ENCODE measurements at regions not wholly inside any gene's neighbourhood (a gene's known extent, or its start where the extent isn't known, plus 50 kb on each side); places are given as distances from the start of the nearest gene placed in this dataset.

- no peak for TF ChIP-seq ATF3 (IDR thresholded peaks at IDR 0.05)
- no peak for TF ChIP-seq TCF7L2 (IDR thresholded peaks at IDR 0.05; ENCODE audit: borderline replicate concordance, extremely low read depth, insufficient read depth, insufficient read length)
- no peak for TF ChIP-seq JUND (IDR thresholded peaks at IDR 0.05)
- no peak for TF ChIP-seq MAX (IDR thresholded peaks at IDR 0.05)
Measured at GRCh38 chr4:41859087-41859486, 76.1 kb upstream of the TMEM33 start (continued).

GRCh38 chr4:41857226-41857641 is 78.0 kb upstream of the TMEM33 start:
- POLR2A ChIA-PET: no interaction called here

More at GRCh38 chr4:41857226-41857641, 78.0 kb upstream of the TMEM33 start:
- DNase-seq (ENCODE audit: low read depth, low spot score): no peak
- no peak for ATAC-seq
- no peak overlapping the region for H2AFZ ChIP-seq (ENCODE audit: low read depth, low read length, poor library complexity, severe bottlenecking)
- no TSS peak for BruUV-seq (replicated peaks)
- no peaks in the 10 kb centered on the region for H3K9me2 ChIP-seq (ENCODE audit: insufficient read depth)
- no peak overlapping the region for H3K27ac ChIP-seq (ENCODE audit: low read depth, low read length)
- H3K4me2 ChIP-seq (ENCODE audit: low read length): no peak overlapping the region
- intact Hi-C loops (cut with micrococcal nuclease): no loop called here
- no peak for TF ChIP-seq JUND (IDR thresholded peaks at IDR 0.05)
- no peak for TF ChIP-seq SIN3A (IDR thresholded peaks at IDR 0.05; ENCODE audit: low read depth)
- TF ChIP-seq EGR1 (IDR thresholded peaks at IDR 0.05; ENCODE audit: low read depth): no peak
- no peak for TF ChIP-seq CEBPB (IDR thresholded peaks at IDR 0.05; ENCODE audit: low read depth)
- TF ChIP-seq ELF1 (IDR thresholded peaks at IDR 0.05; ENCODE audit: borderline replicate concordance, low read depth): no peak
- no peak for TF ChIP-seq MAX (IDR thresholded peaks at IDR 0.05)
- no peak for TF ChIP-seq REST (IDR thresholded peaks at IDR 0.05; ENCODE audit: low read depth)
- TF ChIP-seq EZH2 (IDR thresholded peaks at IDR 0.05): no peak
- no peak for TF ChIP-seq SRF (IDR thresholded peaks at IDR 0.05; ENCODE audit: low read depth)
- TF ChIP-seq CBX3 (IDR thresholded peaks at IDR 0.05; ENCODE audit: low read depth): no peak
- no peak for TF ChIP-seq TCF7L2 (IDR thresholded peaks at IDR 0.05; ENCODE audit: borderline replicate concordance, extremely low read depth, insufficient read depth, insufficient read length)
- TF ChIP-seq ZNF274 (IDR thresholded peaks at IDR 0.05; ENCODE audit: low read depth, low read length): no peak
- TF ChIP-seq POLR2AphosphoS5 (IDR thresholded peaks at IDR 0.05; ENCODE audit: low read depth, low read length): no peak
- no peak for TF ChIP-seq YY1 (IDR thresholded peaks at IDR 0.05; ENCODE audit: extremely low read depth, insufficient replicate concordance, low read depth, low read length)
- TF ChIP-seq ZBTB33 (IDR thresholded peaks at IDR 0.05; ENCODE audit: extremely low read depth, insufficient replicate concordance, low read length): no peak
- no peak for TF ChIP-seq CTCF (IDR thresholded peaks at IDR 0.05 in 2 of 3, conservative IDR thresholded peaks at IDR 0.05 in 1 of 3; ENCODE audit: borderline replicate concordance in 1 of 3, insufficient read depth in 1 of 3, low read depth in 2 of 3, low read length in 2 of 3)
- ChIA-PET RAD21 (ENCODE audit: low non-redundant PET in 1 of 2, low total read pairs in 2 of 2, uncharacterized antibody in 2 of 2, unreplicated experiment in 2 of 2) (no interaction called here), CTCF (no interaction called here)
- H3K27me3 ChIP-seq (ENCODE audit: insufficient read depth, low read length): no peaks in the 10 kb centered on the region
- no peak overlapping the region for H3K4me3 ChIP-seq (replicated peaks in 1 of 2; ENCODE audit: low read depth in 1 of 2, low read length in 2 of 2)
- no peaks in the 10 kb centered on the region for H4K20me1 ChIP-seq (ENCODE audit: insufficient read depth)
- no peaks in the 10 kb centered on the region for H3K9me3 ChIP-seq (ENCODE audit: control insufficient read depth in 1 of 2, insufficient read depth in 1 of 2, low read depth in 1 of 2, low read length in 2 of 2)
- no peaks in the 10 kb centered on the region for H3K4me1 ChIP-seq (ENCODE audit: control insufficient read depth in 1 of 2, insufficient read depth in 2 of 2, low read length in 2 of 2)
- H3K9ac ChIP-seq (ENCODE audit: low read length): no peak overlapping the region
- H3K36me3 ChIP-seq (ENCODE audit: control insufficient read depth in 1 of 2, insufficient read depth in 2 of 2, low read length in 2 of 2): no peaks in the 10 kb centered on the region
- no peaks in the 10 kb centered on the region for H3K79me2 ChIP-seq (ENCODE audit: insufficient read depth, low read length)

Measured in HCT116 (cell line).